HEK293T (cell line): ENCODE measurements at regions not wholly inside any gene's neighbourhood (a gene's known extent, or its start where the extent isn't known, plus 50 kb on each side); places are given as distances from the start of the nearest gene placed in this dataset.

Experiments
- ARNT ChIP-seq: fragments of 450-650 bp; IDR thresholded peaks from 2 replicates; pipeline ENCODE4 v1.6.1; 2017; ENCODE audit warnings: mild to moderate bottlenecking
- BHLHE40 ChIP-seq: fragments of 450-650 bp; IDR thresholded peaks from 2 replicates; pipeline ENCODE4 v1.6.1; 2016; ENCODE audit warnings: mild to moderate bottlenecking, moderate library complexity, borderline replicate concordance
- CTBP1 ChIP-seq: fragments of 450-650 bp; IDR thresholded peaks from 2 replicates; pipeline ENCODE4 v1.6.1; 2016; ENCODE audit warnings: borderline replicate concordance
- FOXA1 ChIP-seq: fragments of 450-650 bp; IDR thresholded peaks from 2 replicates; pipeline ENCODE4 v1.6.1; 2016; ENCODE audit warnings: mild to moderate bottlenecking
- FOXK2 ChIP-seq: fragments of 450-650 bp; IDR thresholded peaks from 2 replicates; pipeline ENCODE4 v1.6.1; 2016; ENCODE audit warnings: mild to moderate bottlenecking
- FOXM1 ChIP-seq: fragments of 450-650 bp; IDR thresholded peaks from 2 replicates; pipeline ENCODE4 v1.6.1; 2017; ENCODE audit warnings: mild to moderate bottlenecking, borderline replicate concordance
- HDGF ChIP-seq: fragments of 450-650 bp; IDR thresholded peaks from 2 replicates; pipeline ENCODE4 v1.6.1; 2017; ENCODE audit warnings: antibody characterized with exemption, borderline replicate concordance
- L3MBTL2 ChIP-seq: fragments of 450-650 bp; conservative IDR thresholded peaks from 2 replicates; pipeline ENCODE4 v1.6.1; 2016; ENCODE audit warnings: mild to moderate bottlenecking
- LEF1 ChIP-seq: fragments of 450-650 bp; IDR thresholded peaks from 2 replicates; pipeline ENCODE4 v1.6.1; 2017; ENCODE audit warnings: mild to moderate bottlenecking, borderline replicate concordance
- NFRKB ChIP-seq: fragments of 450-650 bp; IDR thresholded peaks from 2 replicates; pipeline ENCODE4 v1.6.1; 2016; ENCODE audit warnings: mild to moderate bottlenecking, moderate library complexity
- PKNOX1 ChIP-seq: fragments of 450-650 bp; IDR thresholded peaks from 2 replicates; pipeline ENCODE4 v1.6.1; 2016
- SP1 ChIP-seq: fragments of 450-650 bp; IDR thresholded peaks from 2 replicates; pipeline ENCODE4 v1.6.1; 2017
- SUZ12 ChIP-seq: fragments of 450-650 bp; IDR thresholded peaks from 2 replicates; pipeline ENCODE4 v1.6.1; 2016; ENCODE audit warnings: mild to moderate bottlenecking
- ZNF384 ChIP-seq: fragments of 450-650 bp; IDR thresholded peaks from 2 replicates; pipeline ENCODE4 v1.6.1; 2016

- TF ChIP-seq SP1 (no peak), ZNF384 (no peak), CTBP1 (no peak), SUZ12 (no peak), ARNT (no peak), FOXK2 (no peak), LEF1 (no peak), FOXA1 (no peak), L3MBTL2 (no peak), NFRKB (no peak), FOXM1 (no peak), PKNOX1 (no peak), BHLHE40 (no peak), HDGF (no peak)
Measured at GRCh38 chrX:131201986-131202385, 87.1 kb downstream of the IGSF1 start.
